ENCODE measurements at regions not wholly inside any gene's neighbourhood (a gene's known extent, or its start where the extent isn't known, plus 50 kb on each side); places are given as distances from the start of the nearest gene placed in this dataset.
"Not testable (repeated sequence)": the region's sequence is repeated elsewhere in the genome, so short reads cannot be mapped to it uniquely, and the experiment has no call there.

DNA sequence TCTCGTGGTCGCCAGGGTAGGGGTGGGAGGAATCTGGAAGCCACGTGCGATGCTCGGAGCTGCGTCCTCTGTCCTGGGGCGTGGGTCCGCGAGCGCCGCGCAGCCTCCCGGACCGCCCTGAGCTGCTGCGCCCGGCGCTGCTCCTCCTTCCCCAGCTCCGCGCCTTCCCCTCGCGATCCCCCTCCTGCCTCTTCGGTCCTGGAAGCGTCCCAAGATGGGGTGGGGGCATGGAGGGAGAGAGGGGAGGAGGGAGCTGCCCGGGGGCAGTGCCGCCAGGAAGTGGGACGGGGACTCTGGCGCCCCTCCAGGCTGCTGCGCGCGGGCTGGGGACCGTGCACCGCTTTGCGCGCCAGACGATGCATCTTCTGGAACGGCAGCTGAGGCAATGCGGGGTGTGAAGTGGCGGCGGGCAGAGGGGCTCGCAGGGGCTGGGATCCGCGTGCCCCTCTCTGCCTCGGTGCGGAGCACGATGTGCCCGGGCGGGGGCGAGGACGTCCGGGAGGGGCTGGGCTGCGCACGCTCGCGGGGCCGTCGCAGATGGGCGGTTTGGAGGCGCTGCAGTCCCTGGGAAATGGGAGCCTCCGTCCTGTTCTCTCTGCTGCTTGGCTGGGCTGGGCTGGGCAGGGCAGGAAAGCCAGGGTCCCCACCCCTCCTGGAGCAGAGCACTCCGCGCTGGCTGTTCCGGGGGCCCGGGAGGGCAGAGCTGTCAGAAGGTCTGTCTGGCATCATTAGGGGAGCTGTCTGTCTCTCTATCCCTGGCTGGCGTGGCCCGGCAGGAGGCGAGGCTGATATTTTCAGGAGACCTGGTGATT, 388.0 kb downstream of the SEC14L1 start:
- DNase-seq (no peak), ATAC-seq (ENCODE audit: low read depth) (peak; percentile 31)
- TF ChIP-seq CTCF (IDR thresholded peaks at IDR 0.05), result no peak
- ChIA-PET POLR2A (no interaction called here), CTCF (no interaction called here)
- H3K27me3 Mint-ChIP-seq, result peaks cover 30% of the 10 kb centered on the region
- no peaks in the 10 kb centered on the region for H3K36me3 Mint-ChIP-seq (ENCODE audit: low read depth)
- H3K4me1 Mint-ChIP-seq, result peaks cover 3% of the 10 kb centered on the region
- peak overlapping the region; percentile 15 for H3K4me3 Mint-ChIP-seq
- intact Hi-C loops (cut with micrococcal nuclease), result no loop called here
- H3K27ac Mint-ChIP-seq, result no peak overlapping the region
- no peaks in the 10 kb centered on the region for H3K9me3 Mint-ChIP-seq

- peaks cover 3% of the 10 kb centered on the region for H3K9me3 Mint-ChIP-seq
- no peak for ATAC-seq (ENCODE audit: low read depth)
- TF ChIP-seq CTCF (IDR thresholded peaks at IDR 0.05), result no peak
- POLR2A ChIA-PET, result no interaction called here
- peaks cover 30% of the 10 kb centered on the region for H3K27me3 Mint-ChIP-seq
- H3K36me3 Mint-ChIP-seq (ENCODE audit: low read depth), result no peaks in the 10 kb centered on the region
- H3K4me3 Mint-ChIP-seq, result no peak overlapping the region
- H3K4me1 Mint-ChIP-seq, result peaks cover 3% of the 10 kb centered on the region
- no peak overlapping the region for H3K27ac Mint-ChIP-seq
- CTCF ChIA-PET, result no interaction called here
- no peak for DNase-seq
- intact Hi-C loops (cut with micrococcal nuclease), result no loop called here
Observed at GRCh38 chr17:77529328-77529650, 388.5 kb downstream of the SEC14L1 start.

DNA sequence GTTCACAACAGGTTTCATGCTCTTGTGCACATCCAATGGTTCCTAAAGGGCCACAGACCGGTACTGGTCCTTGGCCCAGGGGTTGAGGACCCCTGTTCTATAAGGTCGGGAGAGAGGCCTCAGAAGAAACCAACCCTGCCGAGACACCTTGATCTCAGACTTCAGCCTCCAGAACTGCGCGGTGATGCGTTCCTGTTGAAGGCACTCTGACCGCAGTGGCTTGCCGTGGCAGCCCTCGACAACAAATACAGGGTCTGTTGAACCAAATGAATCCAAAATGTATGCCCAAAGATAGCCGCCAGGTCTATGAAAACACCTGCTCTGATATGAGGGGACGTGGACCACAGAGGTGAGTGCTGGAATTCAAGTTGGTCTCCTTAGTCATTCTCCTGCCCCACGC, 389.8 kb downstream of the SEC14L1 start:
- DNase-seq (no peak), ATAC-seq (ENCODE audit: low read depth) (no peak)
- intact Hi-C loops (cut with micrococcal nuclease), result no loop called here
- CTCF ChIA-PET, result no interaction called here
- no peak overlapping the region for H3K4me3 Mint-ChIP-seq
- POLR2A ChIA-PET, result no interaction called here
- H3K9me3 Mint-ChIP-seq, result peaks cover 7% of the 10 kb centered on the region
- peaks cover 24% of the 10 kb centered on the region for H3K27me3 Mint-ChIP-seq
- no peaks in the 10 kb centered on the region for H3K36me3 Mint-ChIP-seq (ENCODE audit: low read depth)
- peaks cover 3% of the 10 kb centered on the region for H3K4me1 Mint-ChIP-seq
- TF ChIP-seq CTCF (IDR thresholded peaks at IDR 0.05), result no peak
- no peak overlapping the region for H3K27ac Mint-ChIP-seq

- DNase-seq (no peak), ATAC-seq (ENCODE audit: low read depth) (no peak)
- ChIA-PET POLR2A (no interaction called here), CTCF (no interaction called here)
- peaks cover 27% of the 10 kb centered on the region for H3K27me3 Mint-ChIP-seq
- H3K4me3 Mint-ChIP-seq, result no peak overlapping the region
- no peak overlapping the region for H3K27ac Mint-ChIP-seq
- no peaks in the 10 kb centered on the region for H3K36me3 Mint-ChIP-seq (ENCODE audit: low read depth)
- peaks cover 7% of the 10 kb centered on the region for H3K9me3 Mint-ChIP-seq
- intact Hi-C loops (cut with micrococcal nuclease), result no loop called here
- no peak for TF ChIP-seq CTCF (IDR thresholded peaks at IDR 0.05)
- H3K4me1 Mint-ChIP-seq, result peaks cover 3% of the 10 kb centered on the region
Observed at GRCh38 chr17:77531002-77531401, 390.2 kb downstream of the SEC14L1 start.

DNA sequence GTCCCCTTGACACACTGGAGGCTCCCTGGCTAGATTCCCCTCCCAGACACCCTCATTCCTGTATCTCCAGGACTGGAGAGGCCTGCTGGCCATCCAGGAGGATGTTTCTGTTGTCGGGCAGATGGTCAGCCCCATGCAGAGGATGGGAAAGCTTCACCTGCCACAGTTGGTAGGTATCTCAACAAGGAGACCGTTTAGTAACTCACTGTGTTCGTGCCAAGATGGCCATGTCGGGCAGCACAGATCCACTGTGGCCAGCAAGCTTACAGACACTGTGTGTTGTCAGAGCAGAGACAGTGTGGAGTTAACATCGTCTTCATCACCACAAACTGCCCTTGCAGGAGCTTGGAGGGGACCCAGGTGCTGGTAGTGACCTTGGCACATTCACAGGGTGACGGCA, 390.9 kb downstream of the SEC14L1 start:
- no peak for DNase-seq
- TF ChIP-seq CTCF (IDR thresholded peaks at IDR 0.05), result no peak
- no peaks in the 10 kb centered on the region for H3K36me3 Mint-ChIP-seq (ENCODE audit: low read depth)
- no peak overlapping the region for H3K4me3 Mint-ChIP-seq
- ATAC-seq (ENCODE audit: low read depth), result no peak
- ChIA-PET POLR2A (no interaction called here), CTCF (no interaction called here)
- H3K4me1 Mint-ChIP-seq, result peaks cover 3% of the 10 kb centered on the region
- peaks cover 28% of the 10 kb centered on the region for H3K27me3 Mint-ChIP-seq
- peaks cover 7% of the 10 kb centered on the region for H3K9me3 Mint-ChIP-seq
- intact Hi-C loops (cut with micrococcal nuclease), result no loop called here
- H3K27ac Mint-ChIP-seq, result no peak overlapping the region

GRCh38 chr17:77533697-77534096, 392.9 kb downstream of the SEC14L1 start:
- H3K36me3 Mint-ChIP-seq (ENCODE audit: low read depth); H3K9me3 Mint-ChIP-seq; CTCF ChIA-PET; ATAC-seq (ENCODE audit: low read depth); DNase-seq; H3K4me1 Mint-ChIP-seq; H3K27ac Mint-ChIP-seq; H3K4me3 Mint-ChIP-seq; intact Hi-C loops (cut with micrococcal nuclease); POLR2A ChIA-PET: not testable (repeated sequence)
- peaks cover 20% of the 10 kb centered on the region for H3K27me3 Mint-ChIP-seq

All from activated B cell treated with CpG ODN at 0.5 μM for 24 hours (primary cell).